GM23338 (cell line): ENCODE measurements at regions not wholly inside any gene's neighbourhood (a gene's known extent, or its start where the extent isn't known, plus 50 kb on each side); places are given as distances from the start of the nearest gene placed in this dataset.

Experiments used
- ATAC-seq: fragments of 200-7000 bp; cut with Tn5 transposase; 3 replicates; pipeline ENCODE4 v1.9.1; 2020
- DNase-seq: peaks from one replicate; pipeline ENCODE4 v3.0.0-alpha.2; 2015; ENCODE audit warnings: low spot score
- H2AFZ ChIP-seq: fragments of 200-600 bp; sonication (generic); 2 replicates; pipeline ENCODE4 v1.8.0; 2016; ENCODE audit warnings: antibody characterized with exemption, mild to moderate bottlenecking, moderate library complexity
- H3F3A ChIP-seq: fragments of 200-600 bp; sonication (generic); replicated peaks from 2 replicates; pipeline ENCODE4 v1.8.0; 2017; ENCODE audit warnings: antibody characterized with exemption, mixed run types, low read depth
- H3K27ac ChIP-seq: fragments of 200-600 bp; sonication (generic); 2 replicates; pipeline ENCODE4 v1.6.1; 2016; ENCODE audit warnings: low read depth
- H3K27me3 ChIP-seq: fragments of 200-600 bp; sonication (generic); 2 replicates; pipeline ENCODE4 v1.8.0; 2016; ENCODE audit warnings: mild to moderate bottlenecking, mixed run types, moderate library complexity; ENCODE audit not compliant: insufficient read depth
- H3K36me3 ChIP-seq: fragments of 200-600 bp; sonication (generic); 2 replicates; pipeline ENCODE4 v1.8.0; 2016; ENCODE audit warnings: mild to moderate bottlenecking; ENCODE audit not compliant: insufficient read depth
- H3K4me1 ChIP-seq: fragments of 200-600 bp; sonication (generic); 2 replicates; pipeline ENCODE4 v1.8.0; 2016; ENCODE audit warnings: mild to moderate bottlenecking, moderate library complexity; ENCODE audit not compliant: insufficient read depth
- H3K4me2 ChIP-seq: fragments of 200-600 bp; sonication (generic); 2 replicates; pipeline ENCODE4 v1.7.1; 2017; ENCODE audit warnings: mixed run types
- H3K4me3 ChIP-seq: fragments of 200-600 bp; sonication (generic); 2 replicates; pipeline ENCODE4 v1.6.1; 2016; ENCODE audit warnings: mixed run types
- H3K79me2 ChIP-seq: fragments of 200-600 bp; sonication (generic); replicated peaks from 2 replicates; pipeline ENCODE4 v1.8.0; 2017; ENCODE audit warnings: mild to moderate bottlenecking; ENCODE audit not compliant: insufficient read depth
- H3K9me2 ChIP-seq: fragments of 200-600 bp; sonication (generic); 2 replicates; pipeline ENCODE4 v1.8.0; 2017; ENCODE audit not compliant: insufficient read depth
- H4K20me1 ChIP-seq: fragments of 200-600 bp; sonication (generic); replicated peaks from 2 replicates; pipeline ENCODE4 v1.8.0; 2017; ENCODE audit warnings: mild to moderate bottlenecking; ENCODE audit not compliant: insufficient read depth
- H3K27ac Mint-ChIP-seq: 2 replicates; pipeline ENCODE4 v1.8.0; 2020; ENCODE audit warnings: inconsistent platforms, mild to moderate bottlenecking, moderate library complexity, mixed read lengths
- H3K27me3 Mint-ChIP-seq: 3 replicates; pipeline ENCODE4 v1.8.0; 2022; ENCODE audit warnings: low read depth, mild to moderate bottlenecking, moderate library complexity, mixed read lengths, inconsistent platforms; ENCODE audit not compliant: insufficient read depth, poor library complexity
- H3K36me3 Mint-ChIP-seq: 3 replicates; pipeline ENCODE4 v1.8.0; 2021; ENCODE audit warnings: low read depth, mild to moderate bottlenecking, inconsistent platforms, moderate library complexity, mixed read lengths
- H3K4me1 Mint-ChIP-seq: 3 replicates; pipeline ENCODE4 v1.8.0; 2020; ENCODE audit warnings: mild to moderate bottlenecking, inconsistent platforms, mixed read lengths
- H3K4me3 Mint-ChIP-seq: 3 replicates; pipeline ENCODE4 v1.8.0; 2021; ENCODE audit warnings: moderate library complexity, mild to moderate bottlenecking, inconsistent platforms, mixed read lengths
- H3K9me3 Mint-ChIP-seq: 3 replicates; pipeline ENCODE4 v1.8.0; 2020; ENCODE audit warnings: moderate library complexity, mild to moderate bottlenecking, inconsistent platforms, mixed read lengths
- ZNF331 ChIP-seq: fragments of 250-450 bp; sonication (Bioruptor Pico); IDR thresholded peaks from 2 replicates; pipeline ENCODE4 v1.5.0; 2020; ENCODE audit warnings: low read depth, mild to moderate bottlenecking, moderate library complexity
- TF ChIP-seq, protein P1 (sequence below): fragments of 250-450 bp; sonication (Bioruptor Pico); IDR thresholded peaks from 2 replicates; pipeline ENCODE4 v1.5.0; 2020; ENCODE audit warnings: mild to moderate bottlenecking, moderate library complexity
- TF ChIP-seq, protein P2 (sequence below): IDR thresholded peaks from 2 replicates; pipeline ENCODE4 v1.6.1; 2016; ENCODE audit warnings: antibody characterized with exemption

DNA sequence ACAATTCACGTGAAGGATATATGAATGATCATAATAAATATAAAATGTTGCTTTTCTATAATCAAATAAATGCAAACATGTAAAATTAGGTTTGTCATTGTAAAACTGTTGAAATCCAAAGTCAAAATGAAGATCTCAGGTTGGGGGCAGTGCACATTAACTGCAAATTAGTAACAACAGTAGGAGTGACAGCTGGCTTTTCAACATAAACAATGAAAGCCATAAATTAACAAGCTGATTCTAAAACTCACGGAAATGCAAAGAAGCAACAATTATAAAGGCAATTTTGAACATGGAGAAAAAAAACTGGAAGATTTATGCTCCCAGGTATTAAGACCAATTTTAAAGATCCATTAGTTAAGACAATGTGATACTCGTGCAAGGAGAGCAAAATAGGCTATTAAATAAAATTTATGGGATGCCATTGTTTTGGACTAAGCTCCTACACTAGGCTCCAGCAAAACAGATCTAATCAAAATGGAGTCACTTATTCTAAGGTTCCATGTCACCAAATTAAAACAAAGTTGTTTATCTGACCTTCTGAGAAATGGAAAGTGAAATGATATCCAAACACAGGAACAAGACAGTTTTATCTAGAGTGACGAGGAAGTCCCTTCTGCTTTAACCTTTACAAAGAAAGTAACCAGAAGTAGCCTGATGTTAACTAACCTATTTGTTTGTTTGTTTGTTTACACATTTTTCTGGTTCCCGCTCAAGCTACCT lies 770.8 kb downstream of the EPHA7 start (continued):
- TF ChIP-seq, protein P1, sequence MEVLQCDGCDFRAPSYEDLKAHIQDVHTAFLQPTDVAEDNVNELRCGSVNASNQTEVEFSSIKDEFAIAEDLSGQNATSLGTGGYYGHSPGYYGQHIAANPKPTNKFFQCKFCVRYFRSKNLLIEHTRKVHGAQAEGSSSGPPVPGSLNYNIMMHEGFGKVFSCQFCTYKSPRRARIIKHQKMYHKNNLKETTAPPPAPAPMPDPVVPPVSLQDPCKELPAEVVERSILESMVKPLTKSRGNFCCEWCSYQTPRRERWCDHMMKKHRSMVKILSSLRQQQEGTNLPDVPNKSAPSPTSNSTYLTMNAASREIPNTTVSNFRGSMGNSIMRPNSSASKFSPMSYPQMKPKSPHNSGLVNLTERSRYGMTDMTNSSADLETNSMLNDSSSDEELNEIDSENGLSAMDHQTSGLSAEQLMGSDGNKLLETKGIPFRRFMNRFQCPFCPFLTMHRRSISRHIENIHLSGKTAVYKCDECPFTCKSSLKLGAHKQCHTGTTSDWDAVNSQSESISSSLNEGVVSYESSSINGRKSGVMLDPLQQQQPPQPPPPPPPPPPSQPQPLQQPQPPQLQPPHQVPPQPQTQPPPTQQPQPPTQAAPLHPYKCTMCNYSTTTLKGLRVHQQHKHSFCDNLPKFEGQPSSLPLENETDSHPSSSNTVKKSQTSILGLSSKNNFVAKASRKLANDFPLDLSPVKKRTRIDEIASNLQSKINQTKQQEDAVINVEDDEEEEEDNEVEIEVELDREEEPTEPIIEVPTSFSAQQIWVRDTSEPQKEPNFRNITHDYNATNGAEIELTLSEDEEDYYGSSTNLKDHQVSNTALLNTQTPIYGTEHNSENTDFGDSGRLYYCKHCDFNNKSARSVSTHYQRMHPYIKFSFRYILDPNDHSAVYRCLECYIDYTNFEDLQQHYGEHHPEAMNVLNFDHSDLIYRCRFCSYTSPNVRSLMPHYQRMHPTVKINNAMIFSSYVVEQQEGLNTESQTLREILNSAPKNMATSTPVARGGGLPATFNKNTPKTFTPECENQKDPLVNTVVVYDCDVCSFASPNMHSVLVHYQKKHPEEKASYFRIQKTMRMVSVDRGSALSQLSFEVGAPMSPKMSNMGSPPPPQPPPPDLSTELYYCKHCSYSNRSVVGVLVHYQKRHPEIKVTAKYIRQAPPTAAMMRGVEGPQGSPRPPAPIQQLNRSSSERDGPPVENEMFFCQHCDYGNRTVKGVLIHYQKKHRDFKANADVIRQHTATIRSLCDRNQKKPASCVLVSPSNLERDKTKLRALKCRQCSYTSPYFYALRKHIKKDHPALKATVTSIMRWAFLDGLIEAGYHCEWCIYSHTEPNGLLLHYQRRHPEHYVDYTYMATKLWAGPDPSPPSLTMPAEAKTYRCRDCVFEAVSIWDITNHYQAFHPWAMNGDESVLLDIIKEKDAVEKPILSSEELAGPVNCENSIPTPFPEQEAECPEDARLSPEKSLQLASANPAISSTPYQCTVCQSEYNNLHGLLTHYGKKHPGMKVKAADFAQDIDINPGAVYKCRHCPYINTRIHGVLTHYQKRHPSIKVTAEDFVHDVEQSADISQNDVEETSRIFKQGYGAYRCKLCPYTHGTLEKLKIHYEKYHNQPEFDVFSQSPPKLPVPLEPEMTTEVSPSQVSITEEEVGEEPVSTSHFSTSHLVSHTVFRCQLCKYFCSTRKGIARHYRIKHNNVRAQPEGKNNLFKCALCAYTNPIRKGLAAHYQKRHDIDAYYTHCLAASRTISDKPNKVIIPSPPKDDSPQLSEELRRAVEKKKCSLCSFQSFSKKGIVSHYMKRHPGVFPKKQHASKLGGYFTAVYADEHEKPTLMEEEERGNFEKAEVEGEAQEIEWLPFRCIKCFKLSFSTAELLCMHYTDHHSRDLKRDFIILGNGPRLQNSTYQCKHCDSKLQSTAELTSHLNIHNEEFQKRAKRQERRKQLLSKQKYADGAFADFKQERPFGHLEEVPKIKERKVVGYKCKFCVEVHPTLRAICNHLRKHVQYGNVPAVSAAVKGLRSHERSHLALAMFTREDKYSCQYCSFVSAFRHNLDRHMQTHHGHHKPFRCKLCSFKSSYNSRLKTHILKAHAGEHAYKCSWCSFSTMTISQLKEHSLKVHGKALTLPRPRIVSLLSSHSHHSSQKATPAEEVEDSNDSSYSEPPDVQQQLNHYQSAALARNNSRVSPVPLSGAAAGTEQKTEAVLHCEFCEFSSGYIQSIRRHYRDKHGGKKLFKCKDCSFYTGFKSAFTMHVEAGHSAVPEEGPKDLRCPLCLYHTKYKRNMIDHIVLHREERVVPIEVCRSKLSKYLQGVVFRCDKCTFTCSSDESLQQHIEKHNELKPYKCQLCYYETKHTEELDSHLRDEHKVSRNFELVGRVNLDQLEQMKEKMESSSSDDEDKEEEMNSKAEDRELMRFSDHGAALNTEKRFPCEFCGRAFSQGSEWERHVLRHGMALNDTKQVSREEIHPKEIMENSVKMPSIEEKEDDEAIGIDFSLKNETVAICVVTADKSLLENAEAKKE: no peak
- TF ChIP-seq, protein P2, sequence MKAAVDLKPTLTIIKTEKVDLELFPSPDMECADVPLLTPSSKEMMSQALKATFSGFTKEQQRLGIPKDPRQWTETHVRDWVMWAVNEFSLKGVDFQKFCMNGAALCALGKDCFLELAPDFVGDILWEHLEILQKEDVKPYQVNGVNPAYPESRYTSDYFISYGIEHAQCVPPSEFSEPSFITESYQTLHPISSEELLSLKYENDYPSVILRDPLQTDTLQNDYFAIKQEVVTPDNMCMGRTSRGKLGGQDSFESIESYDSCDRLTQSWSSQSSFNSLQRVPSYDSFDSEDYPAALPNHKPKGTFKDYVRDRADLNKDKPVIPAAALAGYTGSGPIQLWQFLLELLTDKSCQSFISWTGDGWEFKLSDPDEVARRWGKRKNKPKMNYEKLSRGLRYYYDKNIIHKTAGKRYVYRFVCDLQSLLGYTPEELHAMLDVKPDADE: no peak
- TF ChIP-seq ZNF331 (CRISPR knock-in tag): no peak

DNA sequence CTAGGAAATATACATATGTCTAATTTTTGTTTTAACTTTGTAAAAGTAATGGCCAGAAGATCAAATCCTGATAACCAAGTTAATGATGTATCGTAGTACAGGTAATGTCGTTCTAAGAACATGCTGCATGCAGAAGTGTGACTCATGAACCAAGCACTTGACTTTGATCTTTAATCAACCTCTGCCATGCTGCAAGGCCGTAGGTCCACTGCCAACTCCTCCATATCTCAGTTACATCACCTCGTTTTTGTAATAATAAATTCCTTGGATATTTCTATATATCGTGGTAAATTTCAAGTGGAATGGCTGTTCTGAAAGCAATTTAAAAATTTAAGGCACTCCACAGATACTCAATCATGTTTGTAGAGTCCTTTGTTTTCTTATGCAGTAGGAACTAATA lies 771.7 kb downstream of the EPHA7 start:
- Histone ChIP-seq H3K27me3 (no peaks in the 10 kb centered on the region), H3K4me3 (no peak overlapping the region), H4K20me1 (no peaks in the 10 kb centered on the region), H3K36me3 (no peaks in the 10 kb centered on the region), H3K79me2 (no peaks in the 10 kb centered on the region), H3K27ac (no peak overlapping the region), H3K4me2 (no peak overlapping the region), H3K4me1 (no peaks in the 10 kb centered on the region), H2AFZ (no peak overlapping the region), H3F3A (no peaks in the 10 kb centered on the region), H3K9me2 (no peaks in the 10 kb centered on the region)
- Mint-ChIP-seq H3K36me3 (no peaks in the 10 kb centered on the region; the same call in 2 of the 3 replicates), H3K27me3 (no peaks in the 10 kb centered on the region), H3K4me1 (no peaks in the 10 kb centered on the region), H3K27ac (no peak overlapping the region), H3K9me3 (peaks cover 12% of the 10 kb centered on the region), H3K4me3 (no peak overlapping the region)
- DNase-seq (no peak), ATAC-seq (no peak)
- TF ChIP-seq, protein P1: no peak
